Endothelial cell of umbilical vein (primary cell): ENCODE measurements at regions not wholly inside any gene's neighbourhood (a gene's known extent, or its start where the extent isn't known, plus 50 kb on each side); places are given as distances from the start of the nearest gene placed in this dataset.
"Not testable (repeated sequence)": the region's sequence is repeated elsewhere in the genome, so short reads cannot be mapped to it uniquely, and the experiment has no call there.

Experiments
- BruUV-seq: library from RNA; stranded (reverse); fragments of 400-500 nt; replicated peaks from 2 replicates; lab custom pipeline; 2021; lab: Mats Ljungman, UMichigan
- CTCF ChIA-PET: fragments of 300-600, 350-600 bp; sonication (Branson Sonifier 250); formaldehyde crosslinking; loops from one replicate; lab custom pipeline; 2021; ENCODE audit warnings: antibody characterized with exemption, inconsistent platforms; lab: Charles Lee
- POLR2A ChIA-PET: fragments of 300-600, 350-600 bp; sonication (Branson Sonifier 250); formaldehyde crosslinking; loops from one replicate; lab custom pipeline; 2021; ENCODE audit warnings: antibody characterized with exemption, inconsistent platforms; lab: Charles Lee
- DNase-seq: peaks from one replicate; pipeline ENCODE4 v3.0.0-alpha.2; 2011; ENCODE audit warnings: low read depth, low spot score
- FAIRE-seq: peaks from 2 replicates; lab custom pipeline; 2011; peaks lifted over from hg19 to GRCh38; lab: Jason Lieb, UNC
- H2AFZ ChIP-seq: 2 replicates; pipeline ENCODE4 v1.6.0; 2012; ENCODE audit warnings: low read depth, low read length, control low read depth, inconsistent platforms
- H3K27ac ChIP-seq: 2 replicates; pipeline ENCODE4 v1.5.1; 2011; ENCODE audit warnings: low read depth, mild to moderate bottlenecking, control low read depth, low read length, moderate library complexity; ENCODE audit not compliant: insufficient read depth
- H3K27me3 ChIP-seq, 2 experiments: 2 replicates each; pipeline versions ENCODE4 v1.6.0 to v1.6.1; 2011; ENCODE audit warnings: low read length in 2 of 2, mixed read lengths in 1 of 2; ENCODE audit not compliant: control insufficient read depth in 2 of 2, insufficient read depth in 2 of 2
- H3K36me3 ChIP-seq, 2 experiments: 2 replicates in 1 of 2; 3 replicates in 1 of 2; pipeline ENCODE4 v1.5.1; 2011; ENCODE audit warnings: low read length in 2 of 2, mild to moderate bottlenecking in 1 of 2, moderate library complexity in 1 of 2; ENCODE audit not compliant: control insufficient read depth in 2 of 2, insufficient read depth in 2 of 2; ENCODE audit errors: extremely low read depth in 1 of 2
- H3K4me1 ChIP-seq: 3 replicates; pipeline ENCODE4 v1.5.1; 2011; ENCODE audit warnings: mild to moderate bottlenecking, low read length; ENCODE audit not compliant: control insufficient read depth, insufficient read depth; ENCODE audit errors: extremely low read depth
- H3K4me2 ChIP-seq: 2 replicates; pipeline ENCODE4 v1.6.1; 2011; ENCODE audit warnings: low read length, control low read depth, mixed read lengths; ENCODE audit not compliant: insufficient read depth
- H3K4me3 ChIP-seq, 3 experiments: fragments of 200-600 bp in 1 of 3; sonication (generic), shearing (Covaris generic) in 1 of 3; replicated peaks in 1 of 3; 2 replicates each; pipeline ENCODE4 v1.5.1; 2011 to 2016; ENCODE audit warnings: control low read depth in 3 of 3, low read length in 3 of 3, mild to moderate bottlenecking in 2 of 3, inconsistent platforms in 1 of 3, low read depth in 1 of 3, moderate library complexity in 1 of 3; ENCODE audit not compliant: insufficient read depth in 1 of 3
- H3K79me2 ChIP-seq: 2 replicates; pipeline ENCODE4 v1.6.0; 2012; ENCODE audit warnings: low read length, inconsistent platforms; ENCODE audit not compliant: control insufficient read depth, insufficient read depth
- H3K9ac ChIP-seq: replicated peaks from 2 replicates; pipeline ENCODE3; 2011; ENCODE audit warnings: low read length, control low read depth; ENCODE audit not compliant: insufficient read depth; ENCODE audit errors: extremely low read depth
- H3K9me1 ChIP-seq: replicated peaks from 3 replicates; pipeline ENCODE4 v1.6.0; 2011; ENCODE audit warnings: mild to moderate bottlenecking, low read length; ENCODE audit not compliant: control insufficient read depth, insufficient read depth; ENCODE audit errors: extremely low read depth
- H3K9me3 ChIP-seq: replicated peaks from 2 replicates; pipeline ENCODE4 v1.5.1; 2012; ENCODE audit warnings: low read length, inconsistent platforms; ENCODE audit not compliant: control insufficient read depth, insufficient read depth
- H4K20me1 ChIP-seq: replicated peaks from 2 replicates; pipeline ENCODE3; 2011; ENCODE audit warnings: mild to moderate bottlenecking, low read length; ENCODE audit not compliant: control insufficient read depth, insufficient read depth; ENCODE audit errors: extremely low read depth
- EZH2 ChIP-seq: IDR thresholded peaks from 2 replicates; pipeline ENCODE4 v1.6.1; 2012; ENCODE audit warnings: borderline replicate concordance, low read depth, mild to moderate bottlenecking, moderate library complexity, low read length, inconsistent platforms; ENCODE audit not compliant: severe bottlenecking
- GATA2 ChIP-seq: IDR thresholded peaks from 2 replicates; pipeline ENCODE4 v1.7.0; 2011; ENCODE audit warnings: low read depth, mild to moderate bottlenecking, moderate library complexity, mixed read lengths, low read length; ENCODE audit not compliant: insufficient read length, insufficient read depth
- POLR2A ChIP-seq: IDR thresholded peaks from 2 replicates; pipeline ENCODE4 v1.6.1; 2012; ENCODE audit warnings: low read depth, mild to moderate bottlenecking, control low read depth, low read length
- POLR2AphosphoS5 ChIP-seq: IDR thresholded peaks from 2 replicates; pipeline ENCODE4 v1.6.1; 2012; ENCODE audit warnings: low read depth, mild to moderate bottlenecking, control low read depth, low read length, moderate library complexity; ENCODE audit not compliant: insufficient read depth
- dilution Hi-C: fragments of 300-500 bp; cut with MboI; formaldehyde crosslinking; loops from one replicate; pipeline ENCODE4 v1.15.0; 2019; ENCODE audit warnings: low sequenced_read_pairs; ENCODE audit not compliant: extremely low pct_ligation_motif_present
- intact Hi-C: fragments of 100-400 bp; cut with micrococcal nuclease; formaldehyde crosslinking; loops from one replicate; pipeline ENCODE4 v1.10.0; 2022
- TF ChIP-seq, protein P1 (sequence below): IDR thresholded peaks from 2 replicates; pipeline ENCODE4 v1.6.1; 2011; ENCODE audit not compliant: insufficient read depth, insufficient read length
- TF ChIP-seq, protein P2 (sequence below), 2 donors: IDR thresholded peaks; 1 replicate in 1 of 2; 2 replicates in 1 of 2; pipeline ENCODE4 v1.5.1; 2011; ENCODE audit warnings: low read length in 2 of 2, mild to moderate bottlenecking in 2 of 2, moderate library complexity in 2 of 2, control low read depth in 1 of 2, inconsistent platforms in 1 of 2, low read depth in 1 of 2; ENCODE audit not compliant: insufficient read depth in 1 of 2; ENCODE audit errors: extremely low read depth in 1 of 2

DNA sequence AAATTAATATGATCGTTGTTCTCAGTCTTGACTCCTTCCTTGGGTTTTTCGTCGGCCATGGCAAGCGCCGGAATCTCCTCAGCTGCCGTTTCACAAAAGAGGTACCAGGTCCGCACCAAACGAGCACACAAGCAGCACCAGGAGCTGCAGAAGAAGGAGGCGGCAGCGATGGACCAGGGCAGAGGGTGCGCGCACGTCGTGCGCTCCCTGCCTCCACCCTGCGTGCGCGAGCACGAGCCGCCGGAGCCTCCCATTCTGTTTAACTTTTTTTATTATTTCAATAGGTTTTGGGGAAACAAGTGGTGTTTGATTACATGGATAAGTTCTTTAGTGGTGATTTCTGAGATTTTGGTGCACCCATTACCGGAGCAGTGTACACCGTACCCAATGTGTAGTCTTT lies 158.2 kb downstream of the PLS3 start:
- H3K9me1 ChIP-seq, result no peaks in the 10 kb centered on the region
- H3K4me3 ChIP-seq, result no peak overlapping the region
- no peak for FAIRE-seq
- H3K9ac ChIP-seq, result no peak overlapping the region
- TF ChIP-seq POLR2A (no peak), POLR2AphosphoS5 (no peak), GATA2 (no peak), EZH2 (no peak)
- TF ChIP-seq, protein P1, sequence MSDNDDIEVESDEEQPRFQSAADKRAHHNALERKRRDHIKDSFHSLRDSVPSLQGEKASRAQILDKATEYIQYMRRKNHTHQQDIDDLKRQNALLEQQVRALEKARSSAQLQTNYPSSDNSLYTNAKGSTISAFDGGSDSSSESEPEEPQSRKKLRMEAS, result no peak
- TF ChIP-seq, protein P2, sequence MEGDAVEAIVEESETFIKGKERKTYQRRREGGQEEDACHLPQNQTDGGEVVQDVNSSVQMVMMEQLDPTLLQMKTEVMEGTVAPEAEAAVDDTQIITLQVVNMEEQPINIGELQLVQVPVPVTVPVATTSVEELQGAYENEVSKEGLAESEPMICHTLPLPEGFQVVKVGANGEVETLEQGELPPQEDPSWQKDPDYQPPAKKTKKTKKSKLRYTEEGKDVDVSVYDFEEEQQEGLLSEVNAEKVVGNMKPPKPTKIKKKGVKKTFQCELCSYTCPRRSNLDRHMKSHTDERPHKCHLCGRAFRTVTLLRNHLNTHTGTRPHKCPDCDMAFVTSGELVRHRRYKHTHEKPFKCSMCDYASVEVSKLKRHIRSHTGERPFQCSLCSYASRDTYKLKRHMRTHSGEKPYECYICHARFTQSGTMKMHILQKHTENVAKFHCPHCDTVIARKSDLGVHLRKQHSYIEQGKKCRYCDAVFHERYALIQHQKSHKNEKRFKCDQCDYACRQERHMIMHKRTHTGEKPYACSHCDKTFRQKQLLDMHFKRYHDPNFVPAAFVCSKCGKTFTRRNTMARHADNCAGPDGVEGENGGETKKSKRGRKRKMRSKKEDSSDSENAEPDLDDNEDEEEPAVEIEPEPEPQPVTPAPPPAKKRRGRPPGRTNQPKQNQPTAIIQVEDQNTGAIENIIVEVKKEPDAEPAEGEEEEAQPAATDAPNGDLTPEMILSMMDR (IDR thresholded peaks at IDR 0.05; ENCODE audit: extremely low read depth in 1 of 2, insufficient read depth in 1 of 2, low read depth in 1 of 2, low read length in 2 of 2), result no peak
- H3K9me3 ChIP-seq, result no peaks in the 10 kb centered on the region
- CTCF ChIA-PET, result no interaction called here
- H3K27me3 ChIP-seq, result no peaks in the 10 kb centered on the region
- no peaks in the 10 kb centered on the region for H4K20me1 ChIP-seq
- dilution Hi-C loops (no loop called here), intact Hi-C loops (no loop called here)
- H3K27ac ChIP-seq, result no peak overlapping the region
- H2AFZ ChIP-seq, result no peak overlapping the region
- H3K36me3 ChIP-seq, result no peaks in the 10 kb centered on the region
- DNase-seq, result no peak
- H3K79me2 ChIP-seq, result no peaks in the 10 kb centered on the region
- BruUV-seq, result no TSS peak
- POLR2A ChIA-PET, result no interaction called here
- no peaks in the 10 kb centered on the region for H3K4me1 ChIP-seq
- H3K4me2 ChIP-seq, result no peak overlapping the region

DNA sequence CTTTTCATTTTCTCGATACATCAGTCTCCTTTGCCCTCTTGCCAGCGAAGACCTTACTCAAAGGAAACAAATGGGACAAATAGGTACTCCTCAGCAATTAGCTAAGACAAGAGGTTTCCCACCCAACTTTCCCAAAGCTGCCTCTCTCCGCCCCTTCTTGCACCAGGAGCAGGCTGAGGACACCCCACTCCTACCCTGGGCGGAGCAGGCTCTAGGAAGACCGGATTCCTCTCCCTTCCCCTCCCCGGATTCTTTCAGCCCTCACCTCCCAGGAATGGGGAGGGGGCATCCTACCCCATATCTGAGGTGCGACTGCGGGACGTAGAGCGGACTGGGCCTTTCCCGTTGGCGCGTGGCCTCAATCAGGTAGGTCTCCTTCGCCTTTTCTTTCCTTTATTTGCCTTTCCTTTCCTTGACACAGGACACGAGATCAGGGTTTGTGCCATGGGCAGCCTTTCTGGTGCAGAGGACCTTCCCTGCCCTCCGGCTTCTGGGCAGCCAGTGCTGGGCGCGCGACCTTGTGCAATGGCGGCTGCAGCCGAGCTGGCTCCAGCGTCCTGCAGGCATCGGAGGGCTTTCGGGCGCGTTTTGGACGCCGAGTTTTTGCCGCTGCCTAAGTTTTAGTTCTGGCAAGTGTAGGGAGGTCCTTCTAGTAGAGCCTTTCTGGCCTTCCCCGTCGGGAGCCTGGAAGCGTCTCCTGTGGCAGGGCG lies 161.9 kb downstream of the PLS3 start:
- DNase-seq, H3K4me3 ChIP-seq, H3K27ac ChIP-seq, dilution Hi-C loops, H2AFZ ChIP-seq, H3K4me1 ChIP-seq, H3K36me3 ChIP-seq, FAIRE-seq, H3K9me3 ChIP-seq, H3K9ac ChIP-seq, H3K9me1 ChIP-seq, CTCF ChIA-PET, intact Hi-C loops, BruUV-seq, H3K79me2 ChIP-seq, H4K20me1 ChIP-seq, H3K27me3 ChIP-seq, POLR2A ChIA-PET, H3K4me2 ChIP-seq: not testable (repeated sequence)

DNA sequence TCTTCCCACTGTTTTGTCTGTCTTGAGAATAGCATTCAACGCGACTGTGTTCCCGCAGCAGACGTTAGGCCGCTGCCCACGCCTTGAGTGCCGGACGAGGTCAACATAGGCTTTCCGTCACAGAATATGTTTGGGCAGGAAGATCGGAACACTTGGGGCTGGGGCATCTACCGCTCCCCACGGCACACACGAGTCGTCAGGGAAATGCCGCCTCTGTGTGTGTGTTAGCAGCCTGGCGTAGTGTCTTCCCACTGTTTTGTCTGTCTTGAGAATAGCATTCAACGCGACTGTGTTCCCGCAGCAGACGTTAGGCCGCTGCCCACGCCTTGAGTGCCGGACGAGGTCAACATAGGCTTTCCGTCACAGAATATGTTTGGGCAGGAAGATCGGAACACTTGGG lies 164.4 kb downstream of the PLS3 start:
- dilution Hi-C loops, result not testable (repeated sequence)

More for the DNA sequence above, 164.4 kb downstream of the PLS3 start:
- H3K27me3 ChIP-seq, H3K9ac ChIP-seq, H3K4me2 ChIP-seq, BruUV-seq, CTCF ChIA-PET, FAIRE-seq, H3K79me2 ChIP-seq, H3K4me3 ChIP-seq, DNase-seq, H3K36me3 ChIP-seq, intact Hi-C loops, H3K9me3 ChIP-seq, POLR2A ChIA-PET, H3K27ac ChIP-seq, H3K9me1 ChIP-seq, H2AFZ ChIP-seq, H4K20me1 ChIP-seq, H3K4me1 ChIP-seq: not testable (repeated sequence)
